Transverse colon (tissue), 3 donors: ENCODE measurements at regions not wholly inside any gene's neighbourhood (a gene's known extent, or its start where the extent isn't known, plus 50 kb on each side); places are given as distances from the start of the nearest gene placed in this dataset.

Experiments
- EP300 ChIP-seq: sonication (generic); formaldehyde crosslinking; IDR thresholded peaks from one replicate; pipeline ENCODE4 v1.6.1; 2017; ENCODE audit warnings: antibody characterized with exemption, low read depth
- POLR2A ChIP-seq: fragments of 450-650 bp; IDR thresholded peaks from one replicate; pipeline ENCODE4 v1.6.1; 2016; ENCODE audit warnings: antibody characterized with exemption, mild to moderate bottlenecking, moderate library complexity
- TF ChIP-seq, protein P1 (sequence below), 5 experiments: fragments of 200-600 bp in 3 of 5; fragments of 450-650 bp in 2 of 5; sonication (generic) in 3 of 5; IDR thresholded peaks; 1 replicate in 2 of 5; 2 replicates in 3 of 5; pipeline ENCODE4 v1.5.1; 2016 to 2017; ENCODE audit warnings: antibody characterized with exemption in 5 of 5, inconsistent platforms in 3 of 5, mild to moderate bottlenecking in 2 of 5, moderate library complexity in 1 of 5

GRCh38 chr4:155488691-155489090 lies 111.9 kb upstream of the MAP9 start:
- TF ChIP-seq EP300 (no peak), POLR2A (no peak)
- TF ChIP-seq, protein P1, sequence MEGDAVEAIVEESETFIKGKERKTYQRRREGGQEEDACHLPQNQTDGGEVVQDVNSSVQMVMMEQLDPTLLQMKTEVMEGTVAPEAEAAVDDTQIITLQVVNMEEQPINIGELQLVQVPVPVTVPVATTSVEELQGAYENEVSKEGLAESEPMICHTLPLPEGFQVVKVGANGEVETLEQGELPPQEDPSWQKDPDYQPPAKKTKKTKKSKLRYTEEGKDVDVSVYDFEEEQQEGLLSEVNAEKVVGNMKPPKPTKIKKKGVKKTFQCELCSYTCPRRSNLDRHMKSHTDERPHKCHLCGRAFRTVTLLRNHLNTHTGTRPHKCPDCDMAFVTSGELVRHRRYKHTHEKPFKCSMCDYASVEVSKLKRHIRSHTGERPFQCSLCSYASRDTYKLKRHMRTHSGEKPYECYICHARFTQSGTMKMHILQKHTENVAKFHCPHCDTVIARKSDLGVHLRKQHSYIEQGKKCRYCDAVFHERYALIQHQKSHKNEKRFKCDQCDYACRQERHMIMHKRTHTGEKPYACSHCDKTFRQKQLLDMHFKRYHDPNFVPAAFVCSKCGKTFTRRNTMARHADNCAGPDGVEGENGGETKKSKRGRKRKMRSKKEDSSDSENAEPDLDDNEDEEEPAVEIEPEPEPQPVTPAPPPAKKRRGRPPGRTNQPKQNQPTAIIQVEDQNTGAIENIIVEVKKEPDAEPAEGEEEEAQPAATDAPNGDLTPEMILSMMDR (IDR thresholded peaks at IDR 0.05), result no peak
